ENCODE measurements at regions not wholly inside any gene's neighbourhood (a gene's known extent, or its start where the extent isn't known, plus 50 kb on each side); places are given as distances from the start of the nearest gene placed in this dataset.

DNA sequence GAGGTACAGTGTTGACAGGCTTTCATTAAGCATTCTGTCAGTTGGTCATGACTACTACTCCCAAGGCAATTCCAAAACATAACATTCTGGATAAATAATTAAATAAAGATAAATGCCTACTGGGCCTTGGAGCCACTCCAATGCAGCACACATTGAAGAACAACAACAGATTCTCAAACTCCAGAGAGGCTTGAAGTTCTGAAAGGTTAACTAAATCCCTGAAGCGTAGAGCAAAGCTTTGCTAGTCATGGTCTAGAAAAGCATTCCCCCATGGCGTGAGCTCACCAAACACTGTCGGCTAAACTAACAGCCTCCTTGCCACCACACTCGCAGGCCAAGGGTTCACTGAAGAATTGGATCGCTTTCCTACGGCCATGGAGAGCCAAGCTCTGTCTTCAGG is 268.0 kb downstream of the ATG4C start:
- TF ChIP-seq, protein P1, sequence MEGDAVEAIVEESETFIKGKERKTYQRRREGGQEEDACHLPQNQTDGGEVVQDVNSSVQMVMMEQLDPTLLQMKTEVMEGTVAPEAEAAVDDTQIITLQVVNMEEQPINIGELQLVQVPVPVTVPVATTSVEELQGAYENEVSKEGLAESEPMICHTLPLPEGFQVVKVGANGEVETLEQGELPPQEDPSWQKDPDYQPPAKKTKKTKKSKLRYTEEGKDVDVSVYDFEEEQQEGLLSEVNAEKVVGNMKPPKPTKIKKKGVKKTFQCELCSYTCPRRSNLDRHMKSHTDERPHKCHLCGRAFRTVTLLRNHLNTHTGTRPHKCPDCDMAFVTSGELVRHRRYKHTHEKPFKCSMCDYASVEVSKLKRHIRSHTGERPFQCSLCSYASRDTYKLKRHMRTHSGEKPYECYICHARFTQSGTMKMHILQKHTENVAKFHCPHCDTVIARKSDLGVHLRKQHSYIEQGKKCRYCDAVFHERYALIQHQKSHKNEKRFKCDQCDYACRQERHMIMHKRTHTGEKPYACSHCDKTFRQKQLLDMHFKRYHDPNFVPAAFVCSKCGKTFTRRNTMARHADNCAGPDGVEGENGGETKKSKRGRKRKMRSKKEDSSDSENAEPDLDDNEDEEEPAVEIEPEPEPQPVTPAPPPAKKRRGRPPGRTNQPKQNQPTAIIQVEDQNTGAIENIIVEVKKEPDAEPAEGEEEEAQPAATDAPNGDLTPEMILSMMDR (IDR thresholded peaks at IDR 0.05) = no peak
- no peak overlapping the region for H3K27ac Mint-ChIP-seq

DNA sequence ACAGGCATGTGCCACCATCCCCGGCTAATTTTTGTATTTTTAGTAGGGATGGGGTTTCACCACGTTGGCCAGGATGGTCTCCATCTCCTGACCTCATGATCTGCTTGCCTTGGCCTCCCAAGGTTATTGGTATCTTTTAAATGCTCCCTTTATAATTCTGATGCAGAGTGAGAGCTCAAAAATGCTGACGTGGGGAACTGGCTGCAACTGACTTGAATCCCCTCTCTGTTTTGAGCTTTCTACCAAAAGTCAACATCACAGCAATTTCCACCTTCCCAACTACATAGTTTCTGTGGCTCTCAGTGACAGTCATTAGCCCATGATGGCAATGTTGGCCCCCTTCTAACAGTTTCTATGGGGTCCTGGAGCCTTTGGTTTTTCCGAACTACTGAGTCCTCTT is 268.2 kb upstream of the FOXD3 start:
- DNase-seq (no peak), ATAC-seq (ENCODE audit: low read depth) (no peak)
- no peaks in the 10 kb centered on the region for H3K4me1 Mint-ChIP-seq
- no peak overlapping the region for H3K27ac Mint-ChIP-seq
- no peaks in the 10 kb centered on the region for H3K9me3 Mint-ChIP-seq
- H3K4me3 Mint-ChIP-seq = no peak overlapping the region
- peaks cover 3% of the 10 kb centered on the region for H3K27me3 Mint-ChIP-seq
- H3K36me3 Mint-ChIP-seq (ENCODE audit: low read depth) = no peaks in the 10 kb centered on the region
- CTCF ChIA-PET = no interaction called here
- intact Hi-C loops (cut with micrococcal nuclease) = no loop called here
- POLR2A ChIA-PET = no interaction called here
- TF ChIP-seq, protein P1 (IDR thresholded peaks at IDR 0.05) = no peak

More for the DNA sequence above, 268.0 kb downstream of the ATG4C start:
- H3K27me3 Mint-ChIP-seq = peaks cover 3% of the 10 kb centered on the region
- ChIA-PET CTCF (no interaction called here), POLR2A (no interaction called here)
- no peak for DNase-seq
- no peak overlapping the region for H3K4me3 Mint-ChIP-seq
- H3K4me1 Mint-ChIP-seq = no peaks in the 10 kb centered on the region
- H3K9me3 Mint-ChIP-seq = no peaks in the 10 kb centered on the region
- intact Hi-C loops (cut with micrococcal nuclease) = no loop called here
- ATAC-seq (ENCODE audit: low read depth) = no peak
- no peaks in the 10 kb centered on the region for H3K36me3 Mint-ChIP-seq (ENCODE audit: low read depth)

DNA sequence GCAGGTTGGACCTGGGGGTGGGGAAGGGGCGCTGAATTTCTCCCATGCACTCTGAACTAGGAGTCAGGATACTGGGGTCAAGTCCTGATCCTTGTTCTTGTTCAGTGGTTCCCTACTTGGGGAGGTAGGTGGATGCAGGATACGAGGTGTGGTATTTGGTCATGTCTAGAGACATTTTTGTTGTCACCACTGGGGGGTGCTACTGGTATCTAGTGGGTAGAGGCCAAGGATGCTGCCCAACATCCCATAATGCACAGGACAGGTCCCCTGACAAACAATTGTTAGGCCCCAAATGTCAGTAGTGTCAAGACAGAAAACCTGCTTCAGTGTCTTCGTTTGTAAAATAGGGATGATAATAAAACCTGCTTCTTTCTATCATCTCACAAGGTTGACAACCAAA is 259.0 kb upstream of the FOXD3 start:
- Mint-ChIP-seq H3K27me3 (no peaks in the 10 kb centered on the region), H3K4me3 (no peak overlapping the region), H3K36me3 (ENCODE audit: low read depth) (no peaks in the 10 kb centered on the region), H3K27ac (no peak overlapping the region), H3K9me3 (no peaks in the 10 kb centered on the region), H3K4me1 (no peaks in the 10 kb centered on the region)
- intact Hi-C loops (cut with micrococcal nuclease) = no loop called here
- TF ChIP-seq, protein P1 (IDR thresholded peaks at IDR 0.05) = no peak
- ChIA-PET POLR2A (no interaction called here), CTCF (no interaction called here)
- no peak for ATAC-seq (ENCODE audit: low read depth)
- no peak for DNase-seq

DNA sequence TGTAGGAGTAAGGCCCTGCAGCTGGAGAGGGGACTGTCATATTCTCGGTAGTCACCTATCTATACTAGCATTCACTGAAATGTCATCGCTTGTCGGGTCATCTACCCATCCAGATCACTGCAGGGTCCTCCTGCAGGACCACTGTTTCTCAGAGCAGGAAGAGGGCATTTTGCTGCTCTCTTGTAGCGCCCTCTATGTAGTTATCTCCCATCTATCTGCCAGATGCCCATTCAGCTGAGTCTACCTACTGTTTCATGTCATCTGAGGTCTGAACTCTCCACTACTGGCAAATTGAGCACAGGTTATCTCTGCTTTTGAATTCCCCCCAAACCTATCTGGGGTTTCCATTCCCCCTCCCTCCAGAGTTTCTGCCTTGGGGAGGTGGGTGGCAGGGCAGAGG is 258.2 kb upstream of the FOXD3 start:
- Mint-ChIP-seq H3K9me3 (no peaks in the 10 kb centered on the region), H3K4me1 (no peaks in the 10 kb centered on the region), H3K36me3 (ENCODE audit: low read depth) (no peaks in the 10 kb centered on the region), H3K4me3 (no peak overlapping the region), H3K27ac (no peak overlapping the region), H3K27me3 (peaks cover under 1% of the 10 kb centered on the region)
- DNase-seq = no peak
- ChIA-PET POLR2A (no interaction called here), CTCF (no interaction called here)
- no peak for ATAC-seq (ENCODE audit: low read depth)
- intact Hi-C loops (cut with micrococcal nuclease) = no loop called here
- TF ChIP-seq, protein P1 (IDR thresholded peaks at IDR 0.05) = no peak

DNA sequence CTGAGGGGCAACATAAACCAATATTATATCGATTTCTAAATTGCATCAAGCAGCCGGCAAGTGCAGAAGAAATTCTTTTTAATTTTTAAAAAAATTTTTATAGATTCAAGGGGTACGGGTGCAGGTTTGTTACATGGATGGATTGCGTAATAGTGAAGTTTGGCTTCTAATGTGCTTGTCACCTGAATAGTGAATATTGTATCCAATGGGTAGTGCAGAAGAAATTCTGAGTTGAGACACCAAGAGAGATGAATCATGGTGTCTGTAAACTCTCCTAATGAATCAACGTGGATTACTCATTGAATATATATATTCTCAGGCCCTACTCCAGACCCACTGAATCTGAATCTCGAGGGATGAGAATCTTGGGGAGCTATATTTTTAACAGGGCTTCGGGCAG is 253.7 kb upstream of the FOXD3 start:
- Mint-ChIP-seq H3K4me1 (no peaks in the 10 kb centered on the region), H3K36me3 (ENCODE audit: low read depth) (no peaks in the 10 kb centered on the region), H3K27ac (no peak overlapping the region), H3K4me3 (no peak overlapping the region), H3K27me3 (peaks cover 25% of the 10 kb centered on the region), H3K9me3 (no peaks in the 10 kb centered on the region)
- ChIA-PET POLR2A (no interaction called here), CTCF (no interaction called here)
- TF ChIP-seq, protein P1 (IDR thresholded peaks at IDR 0.05) = no peak
- DNase-seq (no peak), ATAC-seq (ENCODE audit: low read depth) (no peak)
- intact Hi-C loops (cut with micrococcal nuclease) = no loop called here
